ENCODE measurements at regions not wholly inside any gene's neighbourhood (a gene's known extent, or its start where the extent isn't known, plus 50 kb on each side); places are given as distances from the start of the nearest gene placed in this dataset.
"Not testable (repeated sequence)": the region's sequence is repeated elsewhere in the genome, so short reads cannot be mapped to it uniquely, and the experiment has no call there.

- no peak for DNase-seq
Observed at GRCh38 chr6:101116337-101116736, 235.2 kb upstream of the ASCC3 start.

GRCh38 chr6:101117393-101118135, 236.4 kb upstream of the ASCC3 start:
- DNase-seq = no peak

GRCh38 chr6:101118136-101118396, 236.9 kb upstream of the ASCC3 start:
- DNase-seq = no peak

GRCh38 chr6:101120747-101121146, 239.6 kb upstream of the ASCC3 start:
- DNase-seq = no peak

GRCh38 chr6:101125380-101125971, 244.3 kb upstream of the ASCC3 start:
- no peak for DNase-seq

- no peak for DNase-seq
Observed at GRCh38 chr6:101126501-101126900, 245.4 kb upstream of the ASCC3 start.

- no peak for DNase-seq
Observed at GRCh38 chr6:101129851-101130250, 248.7 kb upstream of the ASCC3 start.

GRCh38 chr6:101146389-101146788, 247.1 kb upstream of the GRIK2 start:
- DNase-seq = no peak

GRCh38 chr6:101150226-101150625, 243.3 kb upstream of the GRIK2 start:
- DNase-seq = no peak

- DNase-seq = not testable (repeated sequence)
Observed at GRCh38 chr6:101157638-101158037, 235.9 kb upstream of the GRIK2 start.

GRCh38 chr6:101163611-101164010, 229.9 kb upstream of the GRIK2 start:
- no peak for DNase-seq

GRCh38 chr6:101167638-101168037, 225.9 kb upstream of the GRIK2 start:
- DNase-seq = no peak

- DNase-seq = not testable (repeated sequence)
Observed at GRCh38 chr6:101171049-101171448, 222.5 kb upstream of the GRIK2 start.

GRCh38 chr6:101178748-101179147, 214.8 kb upstream of the GRIK2 start:
- DNase-seq = no peak

GRCh38 chr6:101181006-101181405, 212.5 kb upstream of the GRIK2 start:
- DNase-seq = no peak

- DNase-seq = not testable (repeated sequence)
Observed at GRCh38 chr6:101188285-101188798, 205.2 kb upstream of the GRIK2 start.

- DNase-seq = no peak
Observed at GRCh38 chr6:101195588-101195987, 197.9 kb upstream of the GRIK2 start.

GRCh38 chr6:101199441-101199840, 194.1 kb upstream of the GRIK2 start:
- no peak for DNase-seq

GRCh38 chr6:101202867-101203374, 190.6 kb upstream of the GRIK2 start:
- no peak for DNase-seq

GRCh38 chr6:101203664-101204063, 189.8 kb upstream of the GRIK2 start:
- DNase-seq = no peak

- DNase-seq = no peak
Observed at GRCh38 chr6:101208152-101208551, 185.4 kb upstream of the GRIK2 start.

- DNase-seq = no peak
Observed at GRCh38 chr6:101212640-101213039, 180.9 kb upstream of the GRIK2 start.

GRCh38 chr6:101222007-101222406, 171.5 kb upstream of the GRIK2 start:
- DNase-seq = no peak

GRCh38 chr6:101224751-101225150, 168.8 kb upstream of the GRIK2 start:
- no peak for DNase-seq
